Endothelial cell of hepatic sinusoid (primary cell): ENCODE measurements at regions not wholly inside any gene's neighbourhood (a gene's known extent, or its start where the extent isn't known, plus 50 kb on each side); places are given as distances from the start of the nearest gene placed in this dataset.

Source experiments
- in situ Hi-C: cut with HindIII; loops from 2 replicates; pipeline ENCODE4 v1.10.0; 2017; ENCODE audit warnings: low sequenced_read_pairs

- in situ Hi-C loops: no loop called here
Observed at GRCh38 chr1:31127266-31127665, 61.7 kb upstream of the PUM1 start.

- in situ Hi-C loops: loop anchor here (5.0 kb wide), 1 partner anchor 35 kb away; no protein-coding TSS in a partner anchor
Observed at GRCh38 chr1:31122741-31123140, 57.2 kb upstream of the PUM1 start.

- in situ Hi-C loops: loop anchor here (5.0 kb wide), 1 partner anchor 35 kb away; no protein-coding TSS in a partner anchor
Observed at GRCh38 chr1:31122101-31122735, 56.7 kb upstream of the PUM1 start.

- in situ Hi-C loops: loop anchor here (5.0 kb wide), 1 partner anchor 37 kb away; no protein-coding TSS in a partner anchor
Observed at GRCh38 chr1:31120783-31121180, 55.3 kb upstream of the PUM1 start.

- in situ Hi-C loops: no loop called here
Observed at GRCh38 chr1:31116022-31116421, 50.5 kb upstream of the PUM1 start.
